Stimulated activated naive CD8-positive, alpha-beta T cell treated with anti-CD3 and anti-CD28 coated beads, Interleukin-15, amount 100 ng/mL, for 72 hours (primary cell): ENCODE measurements at regions not wholly inside any gene's neighbourhood (a gene's known extent, or its start where the extent isn't known, plus 50 kb on each side); places are given as distances from the start of the nearest gene placed in this dataset.

Experiments
- ATAC-seq: fragments of 150-1000 bp; cut with Tn5 transposase; 2 replicates; pipeline ENCODE4 v1.10.0; 2021; ENCODE audit warnings: mild to moderate bottlenecking, moderate library complexity
- DNase-seq, 2 donors: peaks; one replicate each; pipeline ENCODE4 v3.0.0; 2021 to 2022
- H3K27ac Mint-ChIP-seq, 2 donors: one replicate each; pipeline ENCODE4 v1.8.0; 2022; ENCODE audit warnings: mild to moderate bottlenecking in 2 of 2, mixed read lengths in 2 of 2, moderate library complexity in 2 of 2
- H3K27me3 Mint-ChIP-seq: one replicate; pipeline ENCODE4 v1.8.0; 2022; ENCODE audit warnings: mixed read lengths
- H3K4me1 Mint-ChIP-seq: one replicate; pipeline ENCODE4 v1.8.0; 2022; ENCODE audit warnings: mild to moderate bottlenecking, mixed read lengths
- H3K4me3 Mint-ChIP-seq, 2 donors: one replicate each; pipeline ENCODE4 v1.8.0; 2022; ENCODE audit warnings: mild to moderate bottlenecking in 2 of 2, mixed read lengths in 2 of 2, moderate library complexity in 1 of 2
- H3K9me3 Mint-ChIP-seq, 2 donors: one replicate each; pipeline ENCODE4 v1.8.0; 2022; ENCODE audit warnings: mixed read lengths in 2 of 2

GRCh38 chr13:109918179-109918711 lies 131.9 kb upstream of the IRS2 start:
- Mint-ChIP-seq H3K4me1 (no peaks in the 10 kb centered on the region), H3K27me3 (no peaks in the 10 kb centered on the region), H3K9me3 (no peaks in the 10 kb centered on the region), H3K4me3 (no peak overlapping the region), H3K27ac (no peak overlapping the region)
- DNase-seq (no peak), ATAC-seq (no peak)

- Mint-ChIP-seq H3K9me3 (no peaks in the 10 kb centered on the region), H3K4me1 (no peaks in the 10 kb centered on the region), H3K27ac (no peak overlapping the region), H3K4me3 (no peak overlapping the region), H3K27me3 (no peaks in the 10 kb centered on the region)
- DNase-seq (no peak), ATAC-seq (no peak)
Measured at GRCh38 chr13:109917422-109917821, 131.0 kb upstream of the IRS2 start.

DNA sequence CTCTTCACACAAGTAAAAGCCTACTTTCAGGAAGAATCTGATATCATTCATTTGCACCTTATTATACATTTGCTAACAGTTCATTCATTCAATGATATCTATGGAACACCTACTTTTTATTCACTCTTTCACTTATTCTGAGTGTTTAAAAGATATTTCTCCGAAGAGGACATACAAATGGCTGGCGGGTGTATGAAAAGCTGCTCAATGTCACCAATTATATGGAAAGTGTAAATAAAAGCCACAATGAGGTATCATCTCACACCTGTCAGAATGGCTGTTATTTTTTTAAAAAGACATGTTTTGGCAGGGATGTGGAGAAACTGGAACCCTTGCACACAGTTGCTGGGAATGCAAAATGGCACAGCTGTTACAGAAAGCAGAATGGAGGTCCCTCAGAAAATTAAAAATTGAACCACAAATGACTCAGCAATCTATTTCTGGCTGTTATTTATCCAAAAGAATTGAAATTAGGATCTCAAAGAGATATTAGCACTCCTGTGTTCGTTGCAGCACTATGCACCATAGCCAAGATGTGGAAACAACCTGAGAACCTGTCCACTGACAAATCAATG lies 127.6 kb upstream of the IRS2 start:
- ATAC-seq (no peak), DNase-seq (no peak)
- Mint-ChIP-seq H3K4me3 (no peak overlapping the region), H3K27me3 (no peaks in the 10 kb centered on the region), H3K9me3 (no peaks in the 10 kb centered on the region), H3K4me1 (no peaks in the 10 kb centered on the region), H3K27ac (no peak overlapping the region)

DNA sequence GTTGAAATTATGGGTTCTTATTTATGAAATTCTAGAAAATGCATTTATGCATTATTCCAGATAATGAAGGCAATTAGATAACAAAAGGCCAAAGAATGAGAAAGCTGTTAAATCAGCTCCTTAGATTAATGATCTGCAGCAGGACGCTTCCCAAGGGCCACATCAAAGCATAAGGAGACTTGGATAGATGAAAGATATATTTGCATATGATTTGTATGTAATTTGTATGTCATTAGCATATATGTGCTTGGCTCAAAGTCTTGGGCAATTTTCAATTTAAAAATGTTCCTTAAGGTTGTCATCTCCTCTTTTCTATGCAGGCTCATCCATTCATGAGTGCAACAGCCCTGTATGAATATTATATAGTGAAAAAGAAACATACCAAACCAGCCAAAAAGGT lies 126.8 kb upstream of the IRS2 start:
- DNase-seq, result no peak
- Mint-ChIP-seq H3K9me3 (peaks cover 0 to 2% of the 10 kb centered on the region in 2 donors), H3K27me3 (peaks cover 3% of the 10 kb centered on the region), H3K4me1 (no peaks in the 10 kb centered on the region), H3K4me3 (no peak overlapping the region), H3K27ac (no peak overlapping the region)
- no peak for ATAC-seq

GRCh38 chr13:109910194-109910593 lies 123.8 kb upstream of the IRS2 start:
- H3K4me1 Mint-ChIP-seq, result no peaks in the 10 kb centered on the region
- H3K27ac Mint-ChIP-seq, result no peak overlapping the region
- H3K9me3 Mint-ChIP-seq, result peaks cover 0 to 5% of the 10 kb centered on the region in 2 donors
- DNase-seq, result no peak
- peaks cover 5% of the 10 kb centered on the region for H3K27me3 Mint-ChIP-seq
- no peak overlapping the region for H3K4me3 Mint-ChIP-seq
- ATAC-seq, result no peak

GRCh38 chr13:109906976-109907375 lies 120.6 kb upstream of the IRS2 start:
- DNase-seq (no peak), ATAC-seq (no peak)
- Mint-ChIP-seq H3K4me3 (no peak overlapping the region), H3K9me3 (peaks cover 0 to 5% of the 10 kb centered on the region in 2 donors), H3K27ac (no peak overlapping the region), H3K27me3 (peaks cover 5% of the 10 kb centered on the region), H3K4me1 (no peaks in the 10 kb centered on the region)

- ATAC-seq (no peak), DNase-seq (no peak)
- H3K4me1 Mint-ChIP-seq, result no peaks in the 10 kb centered on the region
- H3K27ac Mint-ChIP-seq, result no peak overlapping the region
- no peak overlapping the region for H3K4me3 Mint-ChIP-seq
- H3K9me3 Mint-ChIP-seq, result peaks cover 0 to 5% of the 10 kb centered on the region in 2 donors
- peaks cover 20% of the 10 kb centered on the region for H3K27me3 Mint-ChIP-seq
Measured at GRCh38 chr13:109904218-109904617, 117.8 kb upstream of the IRS2 start.

GRCh38 chr13:109900741-109901140 lies 114.4 kb upstream of the IRS2 start:
- H3K27ac Mint-ChIP-seq, result no peak overlapping the region
- no peaks in the 10 kb centered on the region for H3K4me1 Mint-ChIP-seq
- ATAC-seq (no peak), DNase-seq (no peak)
- peaks cover 29% of the 10 kb centered on the region for H3K27me3 Mint-ChIP-seq
- H3K4me3 Mint-ChIP-seq, result no peak overlapping the region
- H3K9me3 Mint-ChIP-seq, result no peaks in the 10 kb centered on the region

- ATAC-seq, result no peak
Measured at GRCh38 chr13:109900320-109900719, 113.9 kb upstream of the IRS2 start.

DNA sequence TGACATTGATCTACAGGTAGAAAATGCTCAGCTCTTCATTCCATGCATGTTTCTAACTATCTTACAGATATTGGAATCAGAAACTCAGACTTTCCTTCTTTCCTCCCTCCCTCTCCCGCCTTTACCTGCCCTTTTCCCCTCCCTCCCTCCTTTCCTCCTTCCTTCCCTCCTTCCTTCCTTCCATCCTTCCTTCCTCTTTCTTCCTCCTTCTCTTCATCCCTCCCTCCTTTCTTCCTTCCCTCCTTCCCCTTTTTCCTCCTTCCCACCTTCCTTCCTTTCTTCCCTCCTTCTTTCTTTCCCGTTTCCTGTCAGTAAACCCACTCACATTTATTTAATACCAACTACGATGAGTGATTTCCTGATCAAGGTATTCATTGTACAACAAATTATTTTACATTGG lies 113.4 kb upstream of the IRS2 start:
- no peak overlapping the region for H3K27ac Mint-ChIP-seq

More at GRCh38 chr13:109900320-109900719, 113.9 kb upstream of the IRS2 start:
- Mint-ChIP-seq H3K4me1 (no peaks in the 10 kb centered on the region), H3K4me3 (no peak overlapping the region), H3K27me3 (peaks cover 29% of the 10 kb centered on the region), H3K27ac (no peak overlapping the region), H3K9me3 (no peaks in the 10 kb centered on the region)
- DNase-seq, result no peak

GRCh38 chr13:109899316-109899715 lies 112.9 kb upstream of the IRS2 start:
- no peak overlapping the region for H3K27ac Mint-ChIP-seq

More for the DNA sequence above, 113.4 kb upstream of the IRS2 start:
- peaks cover 29% of the 10 kb centered on the region for H3K27me3 Mint-ChIP-seq
- H3K4me3 Mint-ChIP-seq, result no peak overlapping the region
- no peaks in the 10 kb centered on the region for H3K9me3 Mint-ChIP-seq
- no peak for ATAC-seq
- no peaks in the 10 kb centered on the region for H3K4me1 Mint-ChIP-seq
- DNase-seq, result no peak

GRCh38 chr13:109897988-109898624 lies 111.7 kb upstream of the IRS2 start:
- Mint-ChIP-seq H3K27me3 (peaks cover 29% of the 10 kb centered on the region), H3K4me3 (no peak overlapping the region), H3K27ac (no peak overlapping the region), H3K9me3 (no peaks in the 10 kb centered on the region), H3K4me1 (no peaks in the 10 kb centered on the region)
- ATAC-seq (no peak), DNase-seq (no peak)

More at GRCh38 chr13:109899316-109899715, 112.9 kb upstream of the IRS2 start:
- ATAC-seq (no peak), DNase-seq (no peak)
- Mint-ChIP-seq H3K9me3 (no peaks in the 10 kb centered on the region), H3K4me3 (no peak overlapping the region), H3K27me3 (peaks cover 29% of the 10 kb centered on the region), H3K4me1 (no peaks in the 10 kb centered on the region)

DNA sequence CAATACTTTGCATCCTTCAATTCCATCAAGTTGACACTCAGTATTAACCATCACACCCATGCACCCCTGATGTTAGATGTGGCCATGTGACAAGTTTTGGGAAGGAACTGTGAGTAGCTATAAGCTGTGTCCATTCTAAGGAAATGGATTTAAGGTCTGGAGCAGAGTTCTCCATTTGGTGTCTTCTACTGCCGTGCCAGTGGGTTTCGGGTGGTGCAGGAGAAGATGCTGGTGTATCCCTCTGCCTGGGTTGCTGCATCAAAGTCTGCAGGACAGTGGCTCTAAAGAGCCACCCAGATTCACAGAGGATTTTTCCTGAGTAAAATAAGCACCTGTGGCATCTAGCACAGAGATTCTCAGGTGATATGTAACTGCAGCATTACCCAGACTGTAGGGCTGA lies 105.7 kb upstream of the IRS2 start:
- Mint-ChIP-seq H3K27me3 (no peaks in the 10 kb centered on the region), H3K27ac (no peak overlapping the region), H3K4me1 (no peaks in the 10 kb centered on the region), H3K9me3 (no peaks in the 10 kb centered on the region), H3K4me3 (no peak overlapping the region)
- no peak for ATAC-seq
- no peak for DNase-seq

GRCh38 chr13:109885235-109885634 lies 98.9 kb upstream of the IRS2 start:
- no peak overlapping the region for H3K27ac Mint-ChIP-seq
- DNase-seq (no peak), ATAC-seq (no peak)
- no peaks in the 10 kb centered on the region for H3K9me3 Mint-ChIP-seq
- no peaks in the 10 kb centered on the region for H3K4me1 Mint-ChIP-seq
- H3K27me3 Mint-ChIP-seq, result no peaks in the 10 kb centered on the region
- H3K4me3 Mint-ChIP-seq, result no peak overlapping the region

DNA sequence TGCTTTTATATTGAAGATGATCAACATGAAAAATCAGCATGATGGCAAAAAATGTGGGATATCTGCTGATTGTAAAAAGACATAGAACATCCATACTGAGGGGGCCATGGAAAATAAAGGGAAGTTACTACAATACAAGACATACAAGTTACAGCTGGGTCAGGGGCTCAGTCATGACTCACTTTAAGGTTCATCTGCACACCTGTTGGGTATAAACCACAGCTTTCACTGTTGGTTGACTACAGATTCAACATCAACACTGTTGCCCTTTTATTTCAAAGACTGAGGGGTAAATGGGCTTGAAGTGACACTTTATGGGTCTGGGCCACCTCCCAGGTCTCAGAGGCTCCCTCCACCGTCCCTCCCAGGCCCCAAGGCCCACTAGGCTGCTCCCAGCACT lies 98.1 kb upstream of the IRS2 start:
- ATAC-seq, result no peak
- H3K9me3 Mint-ChIP-seq, result no peaks in the 10 kb centered on the region
- H3K4me1 Mint-ChIP-seq, result no peaks in the 10 kb centered on the region
- no peak for DNase-seq
- no peaks in the 10 kb centered on the region for H3K27me3 Mint-ChIP-seq
- H3K27ac Mint-ChIP-seq, result no peak overlapping the region
- H3K4me3 Mint-ChIP-seq, result no peak overlapping the region

- H3K27ac Mint-ChIP-seq, result no peak overlapping the region
- ATAC-seq (no peak), DNase-seq (no peak)
- H3K9me3 Mint-ChIP-seq, result no peaks in the 10 kb centered on the region
- no peak overlapping the region for H3K4me3 Mint-ChIP-seq
- H3K4me1 Mint-ChIP-seq, result no peaks in the 10 kb centered on the region
- no peaks in the 10 kb centered on the region for H3K27me3 Mint-ChIP-seq
Measured at GRCh38 chr13:109883181-109884180, 97.1 kb upstream of the IRS2 start.
